GM23338 (cell line): ENCODE measurements at regions not wholly inside any gene's neighbourhood (a gene's known extent, or its start where the extent isn't known, plus 50 kb on each side); places are given as distances from the start of the nearest gene placed in this dataset.

Source experiments
- ATAC-seq: fragments of 200-7000 bp; cut with Tn5 transposase; 3 replicates; pipeline ENCODE4 v1.9.1; 2020
- DNase-seq: peaks from one replicate; pipeline ENCODE4 v3.0.0-alpha.2; 2015; ENCODE audit warnings: low spot score
- H2AFZ ChIP-seq: fragments of 200-600 bp; sonication (generic); 2 replicates; pipeline ENCODE4 v1.8.0; 2016; ENCODE audit warnings: antibody characterized with exemption, mild to moderate bottlenecking, moderate library complexity
- H3F3A ChIP-seq: fragments of 200-600 bp; sonication (generic); replicated peaks from 2 replicates; pipeline ENCODE4 v1.8.0; 2017; ENCODE audit warnings: antibody characterized with exemption, mixed run types, low read depth
- H3K27ac ChIP-seq: fragments of 200-600 bp; sonication (generic); 2 replicates; pipeline ENCODE4 v1.6.1; 2016; ENCODE audit warnings: low read depth
- H3K27me3 ChIP-seq: fragments of 200-600 bp; sonication (generic); 2 replicates; pipeline ENCODE4 v1.8.0; 2016; ENCODE audit warnings: mild to moderate bottlenecking, mixed run types, moderate library complexity; ENCODE audit not compliant: insufficient read depth
- H3K36me3 ChIP-seq: fragments of 200-600 bp; sonication (generic); 2 replicates; pipeline ENCODE4 v1.8.0; 2016; ENCODE audit warnings: mild to moderate bottlenecking; ENCODE audit not compliant: insufficient read depth
- H3K4me1 ChIP-seq: fragments of 200-600 bp; sonication (generic); 2 replicates; pipeline ENCODE4 v1.8.0; 2016; ENCODE audit warnings: mild to moderate bottlenecking, moderate library complexity; ENCODE audit not compliant: insufficient read depth
- H3K4me2 ChIP-seq: fragments of 200-600 bp; sonication (generic); 2 replicates; pipeline ENCODE4 v1.7.1; 2017; ENCODE audit warnings: mixed run types
- H3K4me3 ChIP-seq: fragments of 200-600 bp; sonication (generic); 2 replicates; pipeline ENCODE4 v1.6.1; 2016; ENCODE audit warnings: mixed run types
- H3K79me2 ChIP-seq: fragments of 200-600 bp; sonication (generic); replicated peaks from 2 replicates; pipeline ENCODE4 v1.8.0; 2017; ENCODE audit warnings: mild to moderate bottlenecking; ENCODE audit not compliant: insufficient read depth
- H3K9me2 ChIP-seq: fragments of 200-600 bp; sonication (generic); 2 replicates; pipeline ENCODE4 v1.8.0; 2017; ENCODE audit not compliant: insufficient read depth
- H4K20me1 ChIP-seq: fragments of 200-600 bp; sonication (generic); replicated peaks from 2 replicates; pipeline ENCODE4 v1.8.0; 2017; ENCODE audit warnings: mild to moderate bottlenecking; ENCODE audit not compliant: insufficient read depth
- H3K27ac Mint-ChIP-seq: 2 replicates; pipeline ENCODE4 v1.8.0; 2020; ENCODE audit warnings: inconsistent platforms, mild to moderate bottlenecking, moderate library complexity, mixed read lengths
- H3K27me3 Mint-ChIP-seq: 3 replicates; pipeline ENCODE4 v1.8.0; 2022; ENCODE audit warnings: low read depth, mild to moderate bottlenecking, moderate library complexity, mixed read lengths, inconsistent platforms; ENCODE audit not compliant: insufficient read depth, poor library complexity
- H3K36me3 Mint-ChIP-seq: 3 replicates; pipeline ENCODE4 v1.8.0; 2021; ENCODE audit warnings: low read depth, mild to moderate bottlenecking, inconsistent platforms, moderate library complexity, mixed read lengths
- H3K4me1 Mint-ChIP-seq: 3 replicates; pipeline ENCODE4 v1.8.0; 2020; ENCODE audit warnings: mild to moderate bottlenecking, inconsistent platforms, mixed read lengths
- H3K4me3 Mint-ChIP-seq: 3 replicates; pipeline ENCODE4 v1.8.0; 2021; ENCODE audit warnings: moderate library complexity, mild to moderate bottlenecking, inconsistent platforms, mixed read lengths
- H3K9me3 Mint-ChIP-seq: 3 replicates; pipeline ENCODE4 v1.8.0; 2020; ENCODE audit warnings: moderate library complexity, mild to moderate bottlenecking, inconsistent platforms, mixed read lengths
- CTCF ChIP-seq, 2 experiments: fragments of 200-600 bp in 1 of 2; sonication (generic) in 1 of 2; conservative IDR thresholded peaks; 2 replicates each; pipeline versions ENCODE4 v1.5.1 to v1.6.1; 2016 to 2017; ENCODE audit warnings: antibody characterized with exemption in 2 of 2, low read depth in 2 of 2, mild to moderate bottlenecking in 2 of 2, moderate library complexity in 1 of 2
- EZH2 ChIP-seq: fragments of 200-600 bp; sonication (generic); IDR thresholded peaks from one replicate; pipeline ENCODE4 v1.8.0; 2017; ENCODE audit warnings: antibody characterized with exemption, mild to moderate bottlenecking, low read depth; ENCODE audit not compliant: unreplicated experiment
- EZH2phosphoT487 ChIP-seq: fragments of 200-600 bp; sonication (generic); IDR thresholded peaks from one replicate; pipeline ENCODE4 v1.8.1; 2018; ENCODE audit warnings: antibody characterized with exemption; ENCODE audit not compliant: unreplicated experiment
- JUNB ChIP-seq: IDR thresholded peaks from one replicate; pipeline ENCODE4 v1.6.1; 2016; ENCODE audit warnings: antibody characterized with exemption; ENCODE audit not compliant: unreplicated experiment
- NANOG ChIP-seq: IDR thresholded peaks from 2 replicates; pipeline ENCODE4 v1.6.1; 2016; ENCODE audit warnings: antibody characterized with exemption, borderline replicate concordance
- POLR2AphosphoS5 ChIP-seq: IDR thresholded peaks from 2 replicates; pipeline ENCODE4 v1.6.1; 2016; ENCODE audit warnings: antibody characterized with exemption, low read depth
- REST ChIP-seq: IDR thresholded peaks from one replicate; pipeline ENCODE4 v1.6.1; 2018; ENCODE audit warnings: antibody characterized with exemption; ENCODE audit not compliant: unreplicated experiment
- STAT1 ChIP-seq: IDR thresholded peaks from one replicate; pipeline ENCODE4 v1.6.1; 2016; ENCODE audit warnings: antibody characterized with exemption; ENCODE audit not compliant: unreplicated experiment
- ZNF114 ChIP-seq: fragments of 250-450 bp; sonication (Bioruptor Pico); IDR thresholded peaks from 2 replicates; pipeline ENCODE4 v1.5.0; 2020; ENCODE audit warnings: mild to moderate bottlenecking, moderate library complexity
- ZNF331 ChIP-seq: fragments of 250-450 bp; sonication (Bioruptor Pico); IDR thresholded peaks from 2 replicates; pipeline ENCODE4 v1.5.0; 2020; ENCODE audit warnings: low read depth, mild to moderate bottlenecking, moderate library complexity
- ZNF462 ChIP-seq: fragments of 250-450 bp; sonication (Bioruptor Pico); IDR thresholded peaks from 2 replicates; pipeline ENCODE4 v1.5.0; 2020; ENCODE audit warnings: mild to moderate bottlenecking, moderate library complexity

DNA sequence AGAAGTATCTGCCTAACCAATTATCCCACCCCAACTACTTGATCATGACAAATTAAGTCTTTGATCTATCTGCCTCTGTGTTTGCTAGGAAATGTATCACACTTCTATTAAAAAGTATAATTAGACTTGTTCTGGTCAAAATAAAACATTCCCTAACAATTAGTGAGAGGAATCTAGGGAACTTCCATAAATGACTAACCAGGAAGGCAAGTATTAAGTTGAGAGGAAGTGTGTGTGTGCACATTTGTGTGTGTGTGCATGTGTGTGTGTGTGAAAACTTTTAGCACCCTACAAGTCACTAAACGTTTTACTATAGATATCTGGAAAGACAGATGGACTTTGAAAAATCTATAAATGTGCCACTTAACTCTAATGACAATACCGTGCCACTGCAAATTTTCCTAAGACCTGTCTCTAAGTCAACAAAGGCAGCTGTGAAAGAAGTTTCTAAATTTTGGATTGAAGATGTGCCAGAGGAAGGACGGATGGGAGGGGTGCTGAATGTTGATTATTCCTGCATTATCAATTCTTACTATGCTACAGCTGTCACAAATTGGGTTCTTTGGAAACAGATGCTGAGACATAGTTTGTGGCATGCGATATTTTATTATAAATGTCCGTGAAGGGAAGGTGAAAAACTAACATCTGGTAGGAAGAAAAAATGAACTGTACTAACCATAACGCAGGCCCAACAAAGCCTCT, 567.1 kb downstream of the PTPRC start:
- H2AFZ ChIP-seq: no peak overlapping the region; the same call in 1 of the 2 replicates
- H3K4me3 ChIP-seq: no peak overlapping the region
- no peak overlapping the region for H3K4me3 Mint-ChIP-seq
- H3K27me3 Mint-ChIP-seq: no peaks in the 10 kb centered on the region
- H3K27ac ChIP-seq: no peak overlapping the region
- TF ChIP-seq ZNF462 (no peak), ZNF114 (CRISPR knock-in tag) (no peak), EZH2 (no peak), REST (no peak), ZNF331 (no peak), CTCF (conservative IDR thresholded peaks at IDR 0.05; ENCODE audit: low read depth in 2 of 2) (no peak), POLR2AphosphoS5 (no peak), JUNB (no peak), NANOG (no peak), STAT1 (no peak), EZH2phosphoT487 (no peak)
- H3K27ac Mint-ChIP-seq: no peak overlapping the region
- H3K79me2 ChIP-seq: no peaks in the 10 kb centered on the region
- DNase-seq (no peak), ATAC-seq (no peak)
- H3F3A ChIP-seq: no peaks in the 10 kb centered on the region
- H3K9me2 ChIP-seq: no peaks in the 10 kb centered on the region
- no peaks in the 10 kb centered on the region for H3K36me3 ChIP-seq
- no peaks in the 10 kb centered on the region for H3K36me3 Mint-ChIP-seq
- no peaks in the 10 kb centered on the region for H3K4me1 Mint-ChIP-seq
- no peak overlapping the region for H3K4me2 ChIP-seq
- H3K4me1 ChIP-seq: no peaks in the 10 kb centered on the region
- H4K20me1 ChIP-seq: no peaks in the 10 kb centered on the region
- H3K9me3 Mint-ChIP-seq: no peaks in the 10 kb centered on the region; the same call in 2 of the 3 replicates
- no peaks in the 10 kb centered on the region for H3K27me3 ChIP-seq
